GM12878 (cell line): ENCODE measurements at regions not wholly inside any gene's neighbourhood (a gene's known extent, or its start where the extent isn't known, plus 50 kb on each side); places are given as distances from the start of the nearest gene placed in this dataset.

Experiments used
- BCL11A ChIP-seq: IDR thresholded peaks from 2 replicates; pipeline ENCODE4 v1.6.1; 2011; ENCODE audit warnings: low read depth, low read length
- CBX5 ChIP-seq: sonication (generic); IDR thresholded peaks from 2 replicates; pipeline ENCODE4 v1.6.1; 2016; ENCODE audit warnings: low read depth, moderate library complexity, mild to moderate bottlenecking, inconsistent platforms
- CEBPZ ChIP-seq: fragments of 150-350 bp; IDR thresholded peaks from 2 replicates; pipeline ENCODE4 v1.6.1; 2016; ENCODE audit warnings: low read depth, low read length
- E4F1 ChIP-seq: fragments of 450-650 bp; IDR thresholded peaks from 2 replicates; pipeline ENCODE4 v1.6.1; 2018; ENCODE audit warnings: borderline replicate concordance, mild to moderate bottlenecking; ENCODE audit not compliant: partially characterized antibody
- ETV6 ChIP-seq, 2 experiments: fragments of 450-650 bp in 1 of 2; IDR thresholded peaks in 1 of 2; conservative IDR thresholded peaks in 1 of 2; 2 replicates each; pipeline ENCODE4 v1.6.1; 2014; ENCODE audit warnings: antibody characterized with exemption in 1 of 2, borderline replicate concordance in 1 of 2, low read depth in 1 of 2, mild to moderate bottlenecking in 1 of 2, moderate library complexity in 1 of 2
- RUNX3 ChIP-seq: IDR thresholded peaks from 2 replicates; pipeline ENCODE4 v1.6.1; 2012; ENCODE audit warnings: low read length, inconsistent platforms
- YBX1 ChIP-seq: fragments of 450-650 bp; IDR thresholded peaks from 2 replicates; pipeline ENCODE4 v1.6.1; 2016; ENCODE audit warnings: antibody characterized with exemption
- TF ChIP-seq, protein P1 (sequence below): fragments of 450-650 bp; IDR thresholded peaks from 2 replicates; pipeline ENCODE4 v1.6.1; 2016; ENCODE audit warnings: mild to moderate bottlenecking

- TF ChIP-seq CEBPZ (no peak), BCL11A (no peak), CBX5 (no peak), E4F1 (no peak), RUNX3 (no peak), ETV6 (conservative IDR thresholded peaks at IDR 0.05 in 1 of 2, IDR thresholded peaks at IDR 0.05 in 1 of 2; ENCODE audit: borderline replicate concordance in 1 of 2, low read depth in 1 of 2) (no peak), YBX1 (no peak)
- TF ChIP-seq, protein P1, sequence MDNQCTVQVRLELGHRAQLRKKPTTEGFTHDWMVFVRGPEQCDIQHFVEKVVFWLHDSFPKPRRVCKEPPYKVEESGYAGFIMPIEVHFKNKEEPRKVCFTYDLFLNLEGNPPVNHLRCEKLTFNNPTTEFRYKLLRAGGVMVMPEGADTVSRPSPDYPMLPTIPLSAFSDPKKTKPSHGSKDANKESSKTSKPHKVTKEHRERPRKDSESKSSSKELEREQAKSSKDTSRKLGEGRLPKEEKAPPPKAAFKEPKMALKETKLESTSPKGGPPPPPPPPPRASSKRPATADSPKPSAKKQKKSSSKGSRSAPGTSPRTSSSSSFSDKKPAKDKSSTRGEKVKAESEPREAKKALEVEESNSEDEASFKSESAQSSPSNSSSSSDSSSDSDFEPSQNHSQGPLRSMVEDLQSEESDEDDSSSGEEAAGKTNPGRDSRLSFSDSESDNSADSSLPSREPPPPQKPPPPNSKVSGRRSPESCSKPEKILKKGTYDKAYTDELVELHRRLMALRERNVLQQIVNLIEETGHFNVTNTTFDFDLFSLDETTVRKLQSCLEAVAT: no peak
Observed at GRCh38 chr10:78351283-78351682, 317.6 kb downstream of the RPS24 start (continued).
